ENCODE measurements at regions not wholly inside any gene's neighbourhood (a gene's known extent, or its start where the extent isn't known, plus 50 kb on each side); places are given as distances from the start of the nearest gene placed in this dataset.

GRCh38 chr6:51322505-51322904 is 503.8 kb downstream of the TFAP2B start:
- TF ChIP-seq CTCF (conservative IDR thresholded peaks at IDR 0.05 in 1 of 2, IDR thresholded peaks at IDR 0.05 in 1 of 2; ENCODE audit: low read depth in 1 of 2, low read length in 2 of 2), result no peak
- TF ChIP-seq EZH2 (IDR thresholded peaks at IDR 0.05; ENCODE audit: low read length, missing control alignments), result no peak
